Loucy (cell line): ENCODE measurements at regions not wholly inside any gene's neighbourhood (a gene's known extent, or its start where the extent isn't known, plus 50 kb on each side); places are given as distances from the start of the nearest gene placed in this dataset.

ENCODE experiments used
- H2AFZ ChIP-seq: fragments of 200-600 bp; sonication (generic); 2 replicates; pipeline ENCODE4 v1.6.0; 2016; ENCODE audit warnings: antibody characterized with exemption, mild to moderate bottlenecking, low read length, moderate library complexity
- H3F3A ChIP-seq: fragments of 200-600 bp; 2 replicates; pipeline ENCODE4 v1.6.0; 2016; ENCODE audit warnings: antibody characterized with exemption, low read depth, mild to moderate bottlenecking
- H3K27me3 ChIP-seq: fragments of 200-600 bp; sonication (generic); 2 replicates; pipeline ENCODE4 v1.6.1; 2014; ENCODE audit warnings: low read length, mild to moderate bottlenecking; ENCODE audit not compliant: insufficient read depth, poor library complexity, severe bottlenecking
- H3K36me3 ChIP-seq: fragments of 200-600 bp; sonication (generic); 2 replicates; pipeline ENCODE4 v1.6.1; 2016; ENCODE audit warnings: low read length; ENCODE audit not compliant: insufficient read depth
- H3K4me1 ChIP-seq: fragments of 200-600 bp; sonication (generic); 2 replicates; pipeline ENCODE4 v1.5.1; 2014; ENCODE audit warnings: low read length, mild to moderate bottlenecking; ENCODE audit not compliant: insufficient read depth, poor library complexity, severe bottlenecking
- H3K4me2 ChIP-seq: fragments of 200-600 bp; sonication (generic); 2 replicates; pipeline ENCODE4 v1.6.0; 2014; ENCODE audit warnings: antibody characterized with exemption, low read length, low read depth, mild to moderate bottlenecking; ENCODE audit not compliant: poor library complexity, severe bottlenecking
- H3K4me3 ChIP-seq: fragments of 200-600 bp; sonication (generic); 2 replicates; pipeline ENCODE4 v1.5.1; 2014; ENCODE audit warnings: low read length, mild to moderate bottlenecking, mixed read lengths; ENCODE audit not compliant: poor library complexity, severe bottlenecking
- H3K79me2 ChIP-seq: fragments of 200-600 bp; sonication (generic); 2 replicates; pipeline ENCODE4 v1.6.1; 2014; ENCODE audit warnings: low read length; ENCODE audit not compliant: insufficient read depth
- H3K9ac ChIP-seq: fragments of 200-600 bp; sonication (generic); 2 replicates; pipeline ENCODE4 v1.6.0; 2014; ENCODE audit warnings: mild to moderate bottlenecking, low read depth, low read length, moderate library complexity; ENCODE audit not compliant: poor library complexity, severe bottlenecking
- H3K9me2 ChIP-seq: fragments of 200-600 bp; sonication (generic); replicated peaks from 2 replicates; pipeline ENCODE4 v1.6.1; 2016; ENCODE audit warnings: low read depth, low read length, mixed read lengths
- H3K9me3 ChIP-seq: fragments of 200-600 bp; sonication (generic); 2 replicates; pipeline ENCODE4 v1.6.1; 2014; ENCODE audit warnings: mild to moderate bottlenecking, antibody characterized with exemption, low read length, low read depth; ENCODE audit not compliant: insufficient read depth
- H4K20me1 ChIP-seq: fragments of 200-600 bp; sonication (generic); 2 replicates; pipeline ENCODE4 v1.6.0; 2014; ENCODE audit warnings: antibody characterized with exemption, low read length, mild to moderate bottlenecking; ENCODE audit not compliant: insufficient read depth, poor library complexity, severe bottlenecking
- CTCF ChIP-seq: fragments of 200-600 bp; sonication (generic); conservative IDR thresholded peaks from 2 replicates; pipeline ENCODE4 v1.5.1; 2014; ENCODE audit warnings: mild to moderate bottlenecking, antibody characterized with exemption, low read length
- EZH2phosphoT487 ChIP-seq: fragments of 200-600 bp; IDR thresholded peaks from 2 replicates; pipeline ENCODE4 v1.6.1; 2018; ENCODE audit warnings: antibody characterized with exemption, mild to moderate bottlenecking, moderate library complexity, borderline replicate concordance

DNA sequence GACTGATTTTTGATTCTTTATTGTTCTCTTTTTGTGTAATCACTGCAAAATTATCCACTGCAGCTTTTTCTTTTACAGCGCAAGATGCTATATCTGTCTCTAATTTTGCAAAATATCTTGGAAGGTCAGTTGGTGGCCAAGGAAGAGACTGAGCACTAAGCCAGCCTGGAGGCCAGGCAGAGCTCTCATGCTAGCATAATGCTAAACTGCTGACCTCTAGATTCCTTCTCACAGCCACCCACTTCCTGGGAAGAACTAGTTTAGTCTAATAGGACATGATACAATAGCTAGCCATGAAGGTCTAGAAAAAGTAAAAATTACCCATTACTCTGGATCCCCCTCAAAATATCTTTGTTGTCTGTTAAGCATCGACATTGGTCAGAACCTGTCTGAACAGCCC, 227.2 kb upstream of the ARHGAP20 start:
- no peaks in the 10 kb centered on the region for H3K9me2 ChIP-seq
- no peak overlapping the region for H3K4me3 ChIP-seq
- no peak overlapping the region for H3K4me2 ChIP-seq
- no peak overlapping the region for H2AFZ ChIP-seq
- no peak overlapping the region for H3K9ac ChIP-seq
- H3K4me1 ChIP-seq, result peaks cover 7% of the 10 kb centered on the region
- no peaks in the 10 kb centered on the region for H3K27me3 ChIP-seq
- H3K36me3 ChIP-seq, result no peaks in the 10 kb centered on the region
- no peaks in the 10 kb centered on the region for H3F3A ChIP-seq
- H4K20me1 ChIP-seq, result no peaks in the 10 kb centered on the region
- no peaks in the 10 kb centered on the region for H3K79me2 ChIP-seq
- no peaks in the 10 kb centered on the region for H3K9me3 ChIP-seq
- TF ChIP-seq EZH2phosphoT487, result no peak
- TF ChIP-seq CTCF, result no peak

- H3K36me3 ChIP-seq, result no peaks in the 10 kb centered on the region
- H2AFZ ChIP-seq, result no peak overlapping the region
- H3K79me2 ChIP-seq, result no peaks in the 10 kb centered on the region
- H3K4me1 ChIP-seq, result peaks cover 7% of the 10 kb centered on the region
- H3K4me2 ChIP-seq, result no peak overlapping the region
- no peaks in the 10 kb centered on the region for H3K9me3 ChIP-seq
- TF ChIP-seq CTCF (no peak), EZH2phosphoT487 (no peak)
- no peak overlapping the region for H3K9ac ChIP-seq
- no peaks in the 10 kb centered on the region for H3F3A ChIP-seq
- H3K27me3 ChIP-seq, result no peaks in the 10 kb centered on the region
- H3K9me2 ChIP-seq, result no peaks in the 10 kb centered on the region
- no peaks in the 10 kb centered on the region for H4K20me1 ChIP-seq
- no peak overlapping the region for H3K4me3 ChIP-seq
Observed at GRCh38 chr11:110935018-110935640, 222.9 kb upstream of the ARHGAP20 start.

GRCh38 chr11:110929129-110929528, 216.9 kb upstream of the ARHGAP20 start:
- H3K9me3 ChIP-seq, result no peaks in the 10 kb centered on the region
- no peaks in the 10 kb centered on the region for H3K9me2 ChIP-seq
- H3K9ac ChIP-seq, result no peak overlapping the region
- no peaks in the 10 kb centered on the region for H3K36me3 ChIP-seq
- no peaks in the 10 kb centered on the region for H4K20me1 ChIP-seq
- H2AFZ ChIP-seq, result no peak overlapping the region
- no peaks in the 10 kb centered on the region for H3K4me1 ChIP-seq
- H3K4me3 ChIP-seq, result no peak overlapping the region
- H3K4me2 ChIP-seq, result no peak overlapping the region
- no peaks in the 10 kb centered on the region for H3K27me3 ChIP-seq
- TF ChIP-seq EZH2phosphoT487, result no peak
- TF ChIP-seq CTCF, result no peak
- no peaks in the 10 kb centered on the region for H3K79me2 ChIP-seq
- no peaks in the 10 kb centered on the region for H3F3A ChIP-seq
